Stromal cell of bone marrow (primary cell): ENCODE measurements at regions not wholly inside any gene's neighbourhood (a gene's known extent, or its start where the extent isn't known, plus 50 kb on each side); places are given as distances from the start of the nearest gene placed in this dataset.
"Not testable (repeated sequence)": the region's sequence is repeated elsewhere in the genome, so short reads cannot be mapped to it uniquely, and the experiment has no call there.

Experiments
- DNase-seq: peaks from one replicate; pipeline ENCODE4 v3.0.0-alpha.2; 2012; ENCODE audit warnings: low read depth

DNA sequence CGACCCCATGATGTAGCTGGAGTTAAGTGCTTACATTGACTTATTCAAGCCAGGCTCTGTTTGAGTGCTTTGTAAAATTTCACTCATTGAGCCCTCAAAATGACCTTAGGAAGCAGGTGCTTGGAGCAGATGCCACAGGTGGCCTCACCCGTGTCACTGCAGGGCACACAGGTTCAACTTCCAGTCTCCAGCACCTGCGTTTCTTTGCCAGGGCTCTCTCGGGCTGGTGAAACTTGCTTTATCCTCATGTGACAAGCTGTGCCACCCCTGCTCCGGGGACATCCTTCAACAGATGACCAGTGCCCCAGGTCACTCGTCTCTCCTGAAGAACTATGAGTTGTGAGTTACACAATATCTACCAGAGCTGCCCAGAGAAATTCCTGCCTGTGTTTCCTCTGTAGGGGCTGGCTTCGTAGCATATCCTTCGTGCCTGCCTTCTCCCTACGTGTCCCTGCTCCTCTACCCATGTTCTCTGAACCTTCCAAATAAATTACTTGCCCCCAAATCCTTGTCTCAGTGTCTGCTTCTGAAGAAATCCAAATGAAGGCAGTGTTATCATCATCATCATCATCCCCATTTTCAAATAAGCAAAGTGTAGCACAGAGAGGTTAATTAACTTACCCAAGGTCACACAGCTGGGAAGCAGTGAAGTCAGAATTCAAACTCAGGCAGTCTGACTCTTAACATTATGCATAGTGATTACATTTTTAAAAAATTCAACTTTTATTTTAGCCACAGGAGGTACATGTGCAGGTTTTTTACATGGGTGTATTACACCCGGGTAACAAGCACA lies 352.5 kb downstream of the NPIPA8 start:
- DNase-seq: no peak

DNA sequence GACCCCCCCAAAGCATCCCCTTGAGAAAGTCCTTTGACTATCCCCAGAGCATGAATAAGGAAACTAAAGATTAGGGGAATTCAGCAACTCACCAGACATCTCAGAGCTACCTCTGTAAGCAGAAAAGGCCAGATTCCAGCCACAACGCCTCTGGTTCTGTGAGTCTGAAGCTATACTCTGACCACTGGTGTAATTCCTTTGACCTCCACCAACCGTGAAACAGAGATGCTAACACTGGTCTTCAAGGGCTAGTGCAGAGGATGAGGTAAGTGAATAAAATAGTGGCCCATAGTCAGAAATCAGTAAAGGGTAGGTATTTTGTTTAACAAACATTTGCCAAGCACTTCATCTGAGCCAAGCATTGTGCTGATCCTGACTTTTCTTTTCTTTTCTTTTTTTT lies 353.4 kb downstream of the NPIPA8 start:
- no peak for DNase-seq

DNA sequence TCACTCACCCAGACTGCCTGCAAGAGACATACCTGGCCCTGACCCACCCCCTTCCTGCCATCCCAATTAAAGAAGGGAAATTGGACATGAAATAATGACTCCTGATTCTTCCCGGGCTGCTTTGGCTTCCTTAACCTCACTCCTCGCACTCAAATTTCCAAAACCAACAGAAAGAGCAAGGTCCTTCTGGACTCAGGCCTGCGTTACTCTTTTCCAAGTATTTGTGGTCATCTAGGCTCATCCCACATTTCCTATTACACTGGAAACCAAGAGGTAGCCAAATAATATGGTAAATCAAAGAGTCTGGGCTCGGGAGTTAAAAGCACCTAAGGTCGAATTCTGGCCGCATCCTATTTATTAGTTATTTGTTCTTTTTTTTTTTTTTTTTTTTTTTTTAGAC lies 359.3 kb downstream of the NPIPA8 start:
- DNase-seq: no peak

DNA sequence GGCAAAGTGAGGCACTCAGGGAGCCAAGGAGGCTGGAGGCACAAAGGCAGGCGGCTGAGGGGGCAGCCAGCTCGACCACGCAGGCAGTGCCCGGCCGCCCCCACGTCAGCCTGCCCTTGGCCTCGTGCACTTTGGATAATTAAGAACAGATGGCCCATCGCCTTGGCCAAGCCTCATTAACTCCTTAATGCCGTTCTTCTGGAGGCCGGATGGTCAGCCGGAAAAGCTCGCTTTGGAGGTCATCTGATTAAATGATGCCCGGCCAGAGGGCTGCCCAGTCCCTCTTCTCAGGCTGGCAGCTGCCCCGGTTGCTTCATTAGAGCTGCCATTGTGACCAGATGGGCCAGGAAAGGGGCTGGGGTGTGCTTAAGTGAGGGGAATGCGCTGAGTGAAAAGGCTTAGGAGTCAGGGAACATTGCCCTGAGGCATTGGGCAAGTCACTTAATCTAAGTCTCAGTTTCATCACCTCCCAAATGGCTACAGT lies 364.0 kb downstream of the NPIPA8 start:
- DNase-seq: no peak

DNA sequence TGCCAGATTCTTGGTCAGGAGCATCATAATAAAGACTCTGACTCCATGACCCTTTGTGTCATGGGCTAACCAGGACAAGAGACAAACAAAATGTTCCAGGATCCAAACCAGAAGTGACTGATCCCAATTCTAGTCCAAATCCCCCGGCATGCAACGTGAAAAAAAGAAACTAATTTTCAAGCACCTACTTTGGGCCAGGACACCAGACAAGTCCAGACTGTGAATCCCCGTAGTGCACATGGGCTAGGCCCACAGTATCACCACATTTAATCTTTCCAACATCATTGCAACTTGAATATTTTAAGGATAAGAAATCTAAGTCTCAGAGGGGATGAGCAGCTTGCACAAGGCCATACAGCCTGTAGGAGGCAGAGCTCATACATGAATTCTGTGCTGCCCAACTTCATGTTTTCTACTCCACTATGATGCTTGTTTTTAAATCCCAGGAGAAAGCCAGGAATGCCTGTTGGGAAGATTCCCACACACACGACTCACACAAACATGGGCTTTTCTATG lies 365.7 kb downstream of the NPIPA8 start:
- peak; percentile 20 for DNase-seq

DNA sequence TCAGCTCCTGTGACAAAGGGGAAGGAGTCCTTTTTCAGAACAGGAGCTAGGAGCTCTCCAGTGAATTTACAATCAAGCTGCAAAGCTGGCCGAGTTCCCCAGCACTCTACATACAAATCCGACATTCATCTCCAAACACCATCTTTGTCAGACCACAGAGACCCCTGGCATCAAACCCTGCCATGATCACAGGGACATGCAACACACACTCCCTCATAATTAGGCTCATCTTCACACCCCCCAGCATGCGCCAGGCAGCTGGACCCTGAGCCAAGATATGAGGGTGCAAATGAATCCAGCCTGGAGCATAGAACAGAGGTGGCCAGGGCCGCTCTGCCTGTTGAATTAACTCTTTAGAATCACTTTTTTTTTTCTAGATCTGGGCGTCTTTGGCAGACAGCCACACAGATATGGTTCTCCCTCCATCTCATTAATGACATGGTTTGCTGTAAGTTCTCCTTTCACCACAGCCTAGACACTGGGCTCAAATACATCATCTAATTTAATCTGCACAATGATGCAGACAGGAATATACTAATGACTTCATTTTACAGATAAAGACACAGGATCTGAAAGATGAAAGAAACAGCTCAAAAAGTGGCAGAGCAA lies 366.3 kb downstream of the NPIPA8 start:
- DNase-seq: no peak

DNA sequence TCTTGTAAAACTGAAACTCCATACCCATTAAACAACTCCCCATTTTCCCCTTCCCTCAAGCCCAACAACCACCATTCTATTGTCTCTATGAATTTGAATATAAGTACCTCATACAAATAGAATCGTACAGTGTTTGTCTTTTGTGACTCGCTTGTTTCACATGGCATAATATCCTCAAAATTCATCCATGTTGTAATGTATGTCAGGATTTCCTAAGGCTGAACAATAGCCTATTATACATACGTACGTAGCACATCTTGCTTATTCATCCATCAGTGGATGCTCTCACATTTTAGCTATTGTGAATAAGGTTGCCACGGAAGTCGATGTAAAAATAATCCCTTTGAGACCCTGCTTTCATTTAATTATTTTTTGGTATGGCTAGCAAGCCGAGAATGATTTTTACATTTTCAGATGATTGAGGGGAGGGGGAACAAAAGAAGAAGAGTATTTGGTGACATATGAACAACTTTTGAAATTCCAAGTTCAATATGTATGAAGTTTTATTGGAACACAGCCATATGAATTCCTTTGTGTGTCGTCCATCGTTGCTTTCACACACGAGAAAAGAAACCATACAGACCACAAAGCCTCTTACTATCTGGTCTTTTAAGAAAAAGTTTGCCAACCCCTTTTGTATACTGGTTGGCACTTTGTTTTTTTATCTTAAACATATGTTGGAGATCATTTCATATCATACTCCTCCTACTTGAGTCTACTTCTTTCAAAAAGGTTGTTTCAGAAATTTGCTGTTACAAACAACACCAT lies 371.2 kb downstream of the NPIPA8 start:
- no peak for DNase-seq

DNA sequence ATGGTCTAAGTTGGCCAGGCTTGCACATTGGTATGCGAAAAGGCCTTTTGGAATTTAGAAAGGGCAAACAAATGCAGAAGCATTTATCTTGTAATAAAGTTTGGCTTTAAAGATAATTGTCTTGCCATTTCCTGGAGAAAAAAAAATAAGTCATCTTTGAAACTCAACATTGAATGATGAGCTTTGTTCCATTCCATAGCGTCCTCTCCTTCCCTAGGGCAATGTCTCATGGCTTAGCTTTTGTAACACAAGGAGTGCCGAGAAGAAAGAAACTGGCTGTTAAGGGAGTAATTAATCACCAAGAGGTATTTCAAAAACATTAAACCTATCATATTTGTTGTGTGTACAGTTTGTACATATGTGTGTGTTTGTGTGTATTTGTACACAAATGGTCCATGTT lies 372.3 kb downstream of the NPIPA8 start:
- DNase-seq: no peak

DNA sequence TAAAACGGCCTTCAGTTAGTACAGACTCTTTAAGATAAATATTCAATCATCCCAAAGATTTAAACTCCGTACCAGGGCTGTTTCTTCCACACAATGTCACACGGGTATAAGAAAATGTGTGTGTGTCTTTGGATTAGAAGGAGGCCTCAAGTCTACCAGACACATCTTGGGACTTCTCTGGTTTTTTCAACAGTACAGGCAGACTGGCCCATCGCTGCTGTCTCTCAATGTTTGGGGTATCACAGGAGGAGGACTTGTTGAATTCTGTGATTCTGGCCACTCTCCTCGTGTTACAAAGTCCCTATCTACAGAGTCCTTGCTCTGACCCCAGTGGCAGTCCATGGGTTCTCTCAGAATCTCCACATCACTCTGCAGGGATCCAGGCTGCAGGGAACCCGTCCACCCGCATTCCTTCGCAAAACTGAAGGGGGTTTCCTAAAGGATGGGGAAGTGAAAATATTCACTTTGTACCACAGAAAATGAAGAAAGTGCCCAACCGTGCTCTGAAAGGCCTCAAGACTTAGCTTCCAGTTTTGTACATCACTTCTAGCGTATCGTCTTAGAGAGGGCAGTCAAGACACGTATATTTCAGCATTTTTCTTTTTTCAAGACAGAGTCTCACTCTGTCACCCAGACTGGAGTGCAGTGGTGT lies 373.2 kb downstream of the NPIPA8 start:
- DNase-seq: no peak

DNA sequence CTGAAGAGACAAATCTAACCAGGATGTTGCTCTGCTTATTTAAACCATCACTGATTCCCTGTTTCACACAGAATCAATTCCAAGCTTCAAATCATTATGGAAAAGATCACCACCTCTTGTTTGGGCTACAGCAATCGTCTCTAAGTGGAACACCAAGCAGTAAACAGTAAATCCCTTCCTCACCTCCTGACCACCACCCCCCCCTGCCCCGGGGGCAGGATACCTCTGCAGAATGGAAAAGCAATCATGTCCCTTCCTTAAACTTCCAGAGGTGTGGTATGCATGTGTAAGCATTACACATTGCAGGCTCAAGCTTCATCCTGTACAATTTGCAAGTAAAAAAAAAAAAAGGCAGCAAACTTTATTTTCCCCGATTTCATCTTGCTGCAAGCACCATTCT lies 373.8 kb downstream of the NPIPA8 start:
- no peak for DNase-seq

DNA sequence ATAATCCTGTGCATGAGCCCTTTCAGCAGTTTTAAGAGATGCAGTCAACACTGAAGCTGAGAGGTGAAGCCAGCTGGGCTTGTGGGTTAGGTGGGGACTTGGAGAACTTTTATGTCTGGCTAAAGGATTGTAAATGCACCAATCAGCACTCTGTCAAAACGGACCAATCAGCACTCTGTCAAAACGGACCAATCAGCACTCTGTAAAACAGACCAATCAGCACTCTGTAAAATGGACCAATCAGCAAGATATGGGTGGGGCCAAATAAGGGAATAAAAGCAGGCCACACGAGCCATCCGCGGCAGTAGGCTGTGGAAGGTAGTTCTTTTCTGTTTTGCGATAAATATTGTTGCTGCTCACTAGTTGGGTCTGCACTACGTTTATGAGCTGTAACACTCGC lies 374.7 kb downstream of the NPIPA8 start:
- DNase-seq: not testable (repeated sequence)

DNA sequence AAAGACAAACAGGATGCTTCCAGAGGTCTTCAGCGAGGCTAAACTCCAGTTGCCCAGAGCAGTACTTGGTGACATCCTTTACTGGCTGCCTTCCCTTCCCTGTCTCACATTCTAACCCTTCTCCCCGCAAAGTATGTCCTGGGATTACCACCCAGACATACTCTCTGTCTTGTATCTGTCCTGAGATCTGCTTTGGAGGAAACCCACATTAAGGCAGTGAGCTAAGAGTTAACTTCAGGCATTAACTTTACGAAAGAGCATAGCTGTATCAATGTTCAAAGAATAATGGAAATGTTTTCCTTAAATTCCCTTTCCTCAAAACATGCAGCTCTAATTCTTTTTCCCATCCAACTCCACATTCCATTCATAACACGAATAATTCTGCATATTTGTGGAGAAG lies 385.2 kb downstream of the NPIPA8 start:
- DNase-seq: no peak

DNA sequence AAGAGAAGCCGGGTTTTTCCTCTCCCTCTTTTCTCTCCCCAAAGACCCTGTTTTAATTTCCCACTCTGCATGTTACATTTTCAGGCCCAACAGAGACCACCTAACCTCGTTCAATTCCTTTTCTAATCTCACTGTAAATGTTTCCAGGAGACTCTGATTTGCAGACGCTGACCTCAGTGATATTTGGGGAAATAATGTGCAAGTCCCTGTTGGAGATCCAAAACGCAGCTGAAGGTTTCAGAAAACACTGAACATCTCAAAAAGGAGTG lies 386.6 kb downstream of the NPIPA8 start:
- DNase-seq: no peak

DNA sequence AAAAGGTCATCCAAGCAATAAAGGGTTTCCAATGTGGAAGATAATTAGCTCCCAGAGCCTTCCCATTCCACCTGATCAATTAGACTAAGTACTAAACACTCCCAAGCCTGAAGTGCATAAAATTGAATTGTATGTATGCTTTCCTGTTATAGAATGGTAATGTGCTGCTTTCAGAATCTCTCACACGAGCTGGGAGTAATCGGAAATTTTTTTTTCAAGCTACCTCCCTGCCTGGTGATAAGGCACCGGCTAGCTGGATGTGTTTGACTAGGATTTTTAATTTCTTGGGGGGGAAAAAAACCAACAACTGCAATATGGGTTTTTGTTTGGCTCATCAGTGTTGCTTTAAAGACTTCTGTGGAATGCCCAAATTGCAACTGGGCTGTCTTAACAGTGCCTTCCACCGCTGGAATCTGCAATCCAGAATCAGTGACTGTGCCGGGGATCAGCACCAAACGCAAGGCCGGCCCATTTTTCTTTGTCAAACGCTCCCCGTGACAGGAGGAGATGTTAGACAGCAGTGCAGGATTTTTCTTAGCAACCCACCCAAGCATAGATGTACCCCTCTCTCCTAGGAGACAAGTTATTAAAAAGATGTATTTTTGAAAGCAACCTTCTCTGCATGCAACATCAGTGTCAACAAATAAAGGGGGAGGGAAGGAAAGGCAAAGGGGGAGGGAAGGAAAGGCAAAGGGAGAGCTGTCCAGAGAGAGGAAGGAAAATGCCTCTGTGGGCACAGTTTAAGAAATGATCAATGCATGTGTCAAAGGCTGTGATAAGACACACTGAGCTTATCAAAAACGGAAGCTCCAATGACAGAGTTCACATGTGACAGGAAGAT lies 387.2 kb downstream of the NPIPA8 start:
- DNase-seq: no peak

DNA sequence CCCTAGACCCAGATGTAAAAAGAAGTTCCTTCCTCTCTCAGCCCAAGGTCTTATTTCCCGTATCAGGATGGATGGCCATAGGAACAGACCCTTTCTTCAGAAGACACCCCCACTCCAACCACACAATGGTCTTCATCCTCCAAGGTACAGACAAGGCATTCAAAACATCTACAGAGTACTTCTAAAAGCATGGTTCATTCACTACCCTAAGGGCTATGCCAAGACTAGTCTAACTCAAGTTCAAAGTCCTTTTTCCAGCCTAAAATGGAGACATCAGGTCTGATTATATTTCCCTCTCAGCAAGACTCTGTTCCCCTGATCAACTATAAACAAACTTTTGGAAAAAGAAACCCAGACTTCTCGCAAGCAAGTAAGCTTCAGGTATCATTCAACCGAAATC lies 388.9 kb downstream of the NPIPA8 start:
- no peak for DNase-seq

DNA sequence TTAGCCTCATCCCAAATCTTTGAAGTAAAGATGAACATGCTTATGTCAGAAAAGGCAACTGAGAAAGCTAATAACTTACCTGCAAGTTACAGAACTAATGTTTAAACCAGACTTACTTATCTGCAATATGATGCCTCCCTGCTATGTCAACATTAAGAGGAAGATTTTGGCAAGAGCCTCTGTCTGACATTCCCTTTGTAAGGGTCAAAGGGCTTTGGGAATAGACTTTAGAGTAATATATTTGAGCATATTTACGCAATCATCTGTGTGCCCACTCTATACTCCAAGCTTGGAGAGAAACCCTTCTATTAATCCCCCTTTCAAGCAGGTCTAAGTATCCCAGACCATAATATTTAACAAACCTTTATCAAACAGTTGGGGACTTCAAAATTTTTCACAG lies 389.4 kb downstream of the NPIPA8 start:
- DNase-seq: no peak

DNA sequence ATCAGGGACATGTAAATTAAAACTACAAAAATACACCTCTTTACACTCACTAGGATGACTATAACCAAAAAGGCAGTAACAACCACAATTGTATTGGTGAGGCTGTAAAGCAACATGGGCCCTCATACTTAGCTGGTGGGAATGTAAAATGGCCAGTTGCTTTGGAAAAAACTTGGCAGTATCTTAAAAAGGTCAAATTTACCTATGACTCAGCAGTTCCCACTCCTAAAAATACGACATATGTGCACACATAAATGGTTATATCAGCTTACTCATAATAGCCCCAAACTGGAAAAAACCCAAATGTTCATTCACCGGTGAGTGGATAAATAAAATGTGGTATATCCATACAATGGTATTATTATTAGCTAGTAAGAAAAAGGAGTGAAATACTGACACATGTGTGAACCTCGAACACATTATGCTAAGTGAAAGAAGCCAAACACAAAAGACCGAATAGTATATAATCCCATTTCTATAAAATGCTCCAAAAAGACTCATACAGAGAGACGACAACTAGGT lies 391.4 kb downstream of the NPIPA8 start:
- no peak for DNase-seq

DNA sequence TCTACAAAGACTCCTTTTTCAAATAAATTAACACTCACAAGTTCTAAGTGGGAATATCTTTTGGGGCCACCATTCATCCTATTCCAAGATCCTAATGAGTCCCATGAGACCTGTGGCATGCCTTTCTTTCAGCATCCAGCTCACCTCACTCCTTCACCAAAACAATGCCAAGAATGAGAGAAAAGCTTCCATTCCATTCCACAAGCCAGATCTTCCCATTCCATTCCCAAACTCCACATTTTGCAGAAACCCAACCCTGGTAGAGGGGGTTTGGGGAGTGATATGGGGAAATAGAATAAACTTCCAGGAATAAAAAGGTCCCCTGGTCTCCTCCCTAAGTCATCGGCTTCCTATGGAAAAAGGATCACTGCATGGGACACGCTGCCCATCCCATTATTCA lies 392.2 kb downstream of the NPIPA8 start:
- DNase-seq: no peak

DNA sequence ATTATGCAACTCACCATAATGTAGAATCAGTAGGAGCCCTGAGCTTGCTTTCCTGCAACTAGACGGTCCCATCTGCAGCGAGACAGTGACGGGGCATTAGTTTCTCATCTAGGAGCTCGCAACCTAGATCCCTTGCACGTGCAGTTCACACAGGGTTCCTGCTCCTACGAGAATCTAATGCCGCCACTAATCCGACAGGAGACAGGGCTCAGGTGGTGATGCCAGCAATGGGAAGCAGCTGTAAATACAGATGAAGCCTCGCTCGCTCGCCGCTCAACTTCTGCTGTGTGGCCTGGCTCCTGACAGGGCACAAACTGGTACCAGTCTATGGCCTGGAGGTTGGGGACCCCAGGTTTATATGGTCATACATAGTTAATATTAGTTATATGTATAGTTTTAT lies 394.5 kb downstream of the NPIPA8 start:
- DNase-seq: no peak

DNA sequence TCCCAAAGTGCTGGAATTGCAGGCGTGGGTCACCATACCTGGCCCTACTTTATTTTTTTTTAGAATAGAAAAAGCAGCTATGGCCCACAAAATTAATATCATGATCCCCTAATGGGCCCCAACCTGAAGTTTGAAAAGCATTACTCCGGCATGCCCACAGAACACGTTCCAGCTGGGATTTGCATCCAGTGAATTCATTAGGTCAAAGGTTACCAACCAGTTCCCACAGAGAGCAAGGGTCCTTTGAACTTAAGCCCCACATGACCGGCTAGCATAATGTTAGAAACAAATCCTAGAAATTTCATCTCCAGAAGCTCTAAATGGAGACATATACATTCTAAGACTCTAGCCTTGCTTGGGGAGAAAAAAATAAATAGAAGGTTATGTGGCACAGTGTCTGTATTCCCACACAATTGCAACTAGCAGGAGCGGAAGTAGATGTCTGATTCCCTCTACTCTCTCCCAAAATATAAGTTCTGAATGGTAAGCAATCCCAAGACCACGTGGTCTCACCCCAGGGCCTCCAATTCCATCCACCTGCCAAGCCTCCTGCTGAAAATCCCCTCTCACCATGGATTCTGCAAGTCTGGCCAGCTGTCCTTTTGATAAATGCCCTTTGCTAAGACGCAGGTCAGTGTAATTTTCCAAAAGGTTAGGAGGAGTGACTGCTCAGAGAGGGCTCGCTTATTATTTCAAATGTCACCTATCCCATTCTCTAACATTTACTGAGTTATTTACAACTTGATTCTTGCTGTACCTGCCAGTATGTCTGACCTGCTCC lies 395.8 kb downstream of the NPIPA8 start:
- DNase-seq: no peak

DNA sequence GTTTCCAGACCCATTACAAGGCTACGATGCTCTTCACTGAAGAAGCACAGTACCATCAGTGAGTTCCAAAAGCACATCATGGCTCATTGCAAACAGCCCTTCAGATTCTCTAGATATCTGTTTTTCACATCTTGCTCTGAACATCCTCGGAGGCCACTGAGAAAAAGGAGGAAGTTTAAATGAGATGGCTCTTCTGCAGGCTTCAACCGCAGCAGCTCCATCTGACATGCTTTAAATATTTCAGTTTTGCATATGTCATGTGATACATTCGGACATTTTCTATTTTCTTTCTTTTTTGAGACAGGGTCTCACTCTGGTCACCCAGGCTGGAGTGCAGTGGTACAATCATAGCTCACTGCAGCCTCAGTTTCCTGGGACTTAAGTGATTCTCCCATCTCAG lies 396.8 kb downstream of the NPIPA8 start:
- DNase-seq: no peak
